Right ventricle myocardium inferior (tissue), 1 donor: ENCODE measurements at regions not wholly inside any gene's neighbourhood (a gene's known extent, or its start where the extent isn't known, plus 50 kb on each side); places are given as distances from the start of the nearest gene placed in this dataset.

ENCODE experiments used
- ATAC-seq: fragments of 200-7000 bp; cut with Tn5 transposase; one replicate; pipeline ENCODE4 v1.9.1; 2020; ENCODE audit warnings: mild to moderate bottlenecking, moderate library complexity
- DNase-seq: peaks from one replicate; pipeline ENCODE4 v3.0.0; 2021; ENCODE audit errors: missing footprints
- intact Hi-C: fragments of 100-400 bp; cut with DNase I; formaldehyde crosslinking; loops from one replicate; pipeline ENCODE4 v1.11.0; 2022
- donor health status: DM: no; HTN: yes; CAD: no; lungs with severe emphysema.

DNA sequence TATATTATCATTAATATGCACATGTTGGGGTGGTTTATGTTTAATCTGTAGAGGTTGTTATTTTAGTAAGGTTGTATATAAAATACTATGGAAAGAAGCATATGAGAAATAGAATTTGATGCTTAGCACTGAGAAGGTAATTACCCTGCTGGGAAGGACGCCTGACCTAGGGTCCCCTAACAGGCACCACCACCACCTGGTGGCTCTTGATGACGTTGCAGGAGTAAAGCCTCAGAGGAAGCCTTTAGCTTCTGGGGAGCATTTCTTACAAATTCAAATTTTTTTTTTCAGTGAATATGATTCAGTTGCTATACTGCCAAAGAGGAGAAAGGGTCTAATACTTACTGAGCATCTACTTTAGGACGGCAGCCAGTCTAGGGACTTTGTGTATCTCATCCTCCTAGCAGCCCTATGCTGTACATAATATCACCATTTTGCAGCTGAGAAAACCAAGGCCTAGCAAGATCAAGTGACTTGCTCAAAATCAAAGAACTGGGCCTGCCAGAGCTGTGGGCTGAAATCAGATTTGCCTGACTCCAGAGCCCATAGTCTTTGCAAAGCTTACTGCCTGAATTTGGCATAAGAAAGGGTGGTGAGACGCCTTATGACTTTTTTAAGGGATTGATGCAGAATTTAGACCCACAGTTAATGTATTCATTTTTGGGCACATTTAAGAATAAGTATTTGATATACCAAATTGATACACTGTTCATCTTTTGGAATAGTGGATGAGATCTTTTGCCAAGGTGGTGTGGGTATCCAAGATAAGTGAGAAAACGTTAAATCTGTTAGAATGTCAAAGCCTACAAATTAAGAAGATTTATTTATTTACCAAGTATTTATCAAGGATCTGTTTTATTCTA is 78.8 kb upstream of the GAREM1 start:
- ATAC-seq (no peak), DNase-seq (no peak)
- intact Hi-C loops, result loop anchor here (5.0 to 10.0 kb wide), 2 partner anchors 75 to 277 kb away; partner anchors contain the start of gene GAREM1

GRCh38 chr18:32548688-32549087 is 78.0 kb upstream of the GAREM1 start:
- DNase-seq (no peak), ATAC-seq (no peak)
- intact Hi-C loops, result loop anchor here (10.0 kb wide), 1 partner anchor 74 kb away; the partner anchor contains the start of gene GAREM1

GRCh38 chr18:32545631-32546030 is 74.9 kb upstream of the GAREM1 start:
- no peak for ATAC-seq
- intact Hi-C loops, result loop anchor here (10.0 kb wide), 1 partner anchor 71 kb away; the partner anchor contains the start of gene GAREM1
- no peak for DNase-seq

GRCh38 chr18:32544088-32544487 is 73.4 kb upstream of the GAREM1 start:
- intact Hi-C loops, result loop anchor here (10.0 kb wide), 1 partner anchor 69 kb away; the partner anchor contains the start of gene GAREM1
- ATAC-seq (no peak), DNase-seq (no peak)

- ATAC-seq (no peak), DNase-seq (no peak)
- intact Hi-C loops, result loop anchor here (10.0 kb wide), 1 partner anchor 68 kb away; the partner anchor contains the start of gene GAREM1
Measured at GRCh38 chr18:32542221-32542798, 71.6 kb upstream of the GAREM1 start.

DNA sequence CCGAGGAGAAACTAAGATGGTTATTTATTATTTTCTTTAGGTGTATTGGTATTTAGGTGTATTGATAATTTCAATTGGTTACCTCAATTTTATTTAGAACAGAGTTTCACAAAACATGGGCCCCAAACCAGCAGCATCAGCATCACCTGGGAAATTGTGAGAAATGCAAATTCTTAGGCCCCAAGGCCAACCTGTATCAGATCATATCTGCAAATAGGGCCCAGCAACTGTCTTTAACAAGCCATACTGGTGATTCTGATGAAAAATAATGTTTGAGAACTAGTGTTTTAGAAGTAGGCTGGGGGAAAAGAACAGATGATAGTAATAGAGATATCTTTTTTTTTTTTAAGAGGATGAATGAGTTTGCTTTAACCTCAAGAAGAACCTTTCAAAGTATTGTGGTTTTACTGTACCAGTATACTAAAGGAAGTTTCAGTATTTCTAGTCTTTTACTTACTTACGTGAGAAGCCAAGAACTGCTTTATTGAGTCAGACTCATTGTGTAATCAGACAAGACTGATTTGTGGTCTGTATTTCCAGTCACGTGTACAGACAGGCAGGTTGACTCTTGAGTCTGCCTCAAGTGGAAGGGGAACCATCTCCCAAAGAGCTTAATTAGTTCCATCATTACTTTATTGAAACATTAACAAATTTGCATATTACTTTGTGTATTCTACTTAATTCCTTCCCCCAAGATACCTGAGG is 60.4 kb upstream of the GAREM1 start:
- intact Hi-C loops, result no loop called here
- DNase-seq, result no peak
- ATAC-seq, result no peak

DNA sequence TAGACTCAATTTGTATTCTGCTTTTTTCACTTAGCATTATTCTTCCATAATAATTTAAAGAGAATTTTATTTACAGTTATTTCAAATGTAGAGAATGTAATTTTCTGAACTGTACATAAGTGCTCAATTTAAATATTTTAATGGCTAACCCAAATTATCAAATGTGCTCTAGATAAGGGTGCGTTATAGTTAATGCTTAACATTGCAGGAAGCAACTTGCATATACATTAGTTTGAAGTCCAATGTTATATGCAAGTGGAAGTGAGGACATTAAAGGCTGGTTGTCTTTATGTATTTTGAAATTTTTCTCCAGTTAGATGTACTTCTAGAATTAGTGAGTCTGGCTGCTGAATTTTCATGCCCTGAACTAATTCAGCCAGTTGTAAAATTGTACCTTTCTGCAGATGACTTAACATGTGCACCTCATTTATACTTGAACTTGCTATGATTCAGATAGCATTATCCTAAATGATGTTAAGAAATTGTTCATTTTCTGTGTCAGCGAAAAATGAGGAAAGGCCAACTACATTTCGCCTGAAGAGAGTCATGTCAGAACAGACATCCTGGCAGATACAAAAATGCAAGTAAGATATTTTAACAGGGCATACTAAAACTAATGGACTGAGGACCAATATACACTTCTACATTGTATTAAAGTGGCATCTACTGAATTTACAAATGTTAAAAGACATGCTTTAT is 59.2 kb upstream of the GAREM1 start:
- ATAC-seq, result no peak
- intact Hi-C loops, result no loop called here

DNA sequence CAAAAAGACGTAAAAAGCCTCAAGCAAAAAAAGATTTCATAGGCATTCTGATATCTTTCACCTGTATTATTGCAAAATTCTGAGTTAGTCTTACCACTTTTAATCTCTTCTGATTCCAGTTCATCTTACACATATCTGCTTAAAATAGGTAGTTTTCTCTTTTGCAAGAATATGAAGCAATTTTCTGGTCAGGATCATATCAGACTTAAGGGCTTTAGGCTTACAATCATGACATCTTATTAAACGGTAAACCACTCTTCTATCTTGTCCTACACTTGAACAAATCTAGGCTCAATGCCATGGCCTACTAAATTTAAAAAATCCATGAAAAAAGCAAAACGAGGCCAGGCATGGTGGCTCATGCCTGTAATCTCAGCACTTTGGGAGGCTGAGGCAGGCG is 50.1 kb upstream of the GAREM1 start:
- no peak for ATAC-seq
- DNase-seq, result no peak
- intact Hi-C loops, result no loop called here

More for the DNA sequence above, 59.2 kb upstream of the GAREM1 start:
- no peak for DNase-seq
